Muscle of arm (tissue), 1 donor: ENCODE measurements at regions not wholly inside any gene's neighbourhood (a gene's known extent, or its start where the extent isn't known, plus 50 kb on each side); places are given as distances from the start of the nearest gene placed in this dataset.

Experiments
- DNase-seq: peaks from one replicate; pipeline ENCODE4 v3.0.0-alpha.2; 2013

- no peak for DNase-seq
Observed at GRCh38 chrX:69110116-69110530, 55.1 kb downstream of the PJA1 start.

- no peak for DNase-seq
Observed at GRCh38 chrX:69109706-69110105, 55.5 kb downstream of the PJA1 start.

- no peak for DNase-seq
Observed at GRCh38 chrX:69109036-69109663, 56.1 kb downstream of the PJA1 start.

- no peak for DNase-seq
Observed at GRCh38 chrX:69107747-69108401, 57.4 kb downstream of the PJA1 start.

GRCh38 chrX:69107231-69107739 is 58.0 kb downstream of the PJA1 start:
- peak; percentile 62 for DNase-seq

GRCh38 chrX:69104756-69105434 is 60.4 kb downstream of the PJA1 start:
- DNase-seq, result no peak

- DNase-seq, result no peak
Observed at GRCh38 chrX:69103539-69103938, 61.7 kb downstream of the PJA1 start.

- peak; percentile 30 for DNase-seq
Observed at GRCh38 chrX:69102612-69103194, 62.5 kb downstream of the PJA1 start.

GRCh38 chrX:69101683-69102251 is 63.5 kb downstream of the PJA1 start:
- no peak for DNase-seq

GRCh38 chrX:69100478-69100877 is 64.8 kb downstream of the PJA1 start:
- DNase-seq, result no peak

- DNase-seq, result no peak
Observed at GRCh38 chrX:69097451-69098236, 67.6 kb downstream of the PJA1 start.

GRCh38 chrX:69096963-69097362 is 68.3 kb downstream of the PJA1 start:
- no peak for DNase-seq

- DNase-seq, result no peak
Observed at GRCh38 chrX:69094977-69095669, 70.1 kb downstream of the PJA1 start.

- peak; percentile 30 for DNase-seq
Observed at GRCh38 chrX:69093960-69094871, 71.0 kb downstream of the PJA1 start.

GRCh38 chrX:69090022-69090421 is 75.2 kb downstream of the PJA1 start:
- DNase-seq, result no peak

- DNase-seq, result no peak
Observed at GRCh38 chrX:69089203-69089602, 76.0 kb downstream of the PJA1 start.

- DNase-seq, result peak; percentile 59
Observed at GRCh38 chrX:69088171-69088938, 76.9 kb downstream of the PJA1 start.

- DNase-seq, result no peak
Observed at GRCh38 chrX:69085826-69086225, 79.4 kb downstream of the PJA1 start.

- DNase-seq, result no peak
Observed at GRCh38 chrX:69085151-69085550, 80.1 kb downstream of the PJA1 start.
